Amniotic epithelial cell (primary cell): ENCODE measurements at regions not wholly inside any gene's neighbourhood (a gene's known extent, or its start where the extent isn't known, plus 50 kb on each side); places are given as distances from the start of the nearest gene placed in this dataset.

ENCODE experiments used
- DNase-seq: peaks from one replicate; pipeline ENCODE4 v3.0.0-alpha.2; 2010; ENCODE audit warnings: low read depth

- no peak for DNase-seq
Measured at GRCh38 chr20:51095633-51096521, 73.0 kb upstream of the KCNG1 start.

GRCh38 chr20:51094221-51094620, 71.3 kb upstream of the KCNG1 start:
- DNase-seq, result no peak

- peak; percentile 6 for DNase-seq
Measured at GRCh38 chr20:51093240-51093763, 70.4 kb upstream of the KCNG1 start.

- DNase-seq, result peak; percentile 35
Measured at GRCh38 chr20:51092338-51092737, 69.4 kb upstream of the KCNG1 start.

- peak; percentile 46 for DNase-seq
Measured at GRCh38 chr20:51091406-51092195, 68.7 kb upstream of the KCNG1 start.

GRCh38 chr20:51089840-51090239, 66.9 kb upstream of the KCNG1 start:
- no peak for DNase-seq

GRCh38 chr20:51089272-51089781, 66.4 kb upstream of the KCNG1 start:
- no peak for DNase-seq

GRCh38 chr20:51087266-51087665, 64.4 kb upstream of the KCNG1 start:
- DNase-seq, result no peak

- DNase-seq, result no peak
Measured at GRCh38 chr20:51085769-51086168, 62.9 kb upstream of the KCNG1 start.

GRCh38 chr20:51084593-51085377, 61.9 kb upstream of the KCNG1 start:
- DNase-seq, result no peak

- no peak for DNase-seq
Measured at GRCh38 chr20:51083447-51083846, 60.5 kb upstream of the KCNG1 start.

GRCh38 chr20:51082988-51083387, 60.1 kb upstream of the KCNG1 start:
- no peak for DNase-seq

GRCh38 chr20:51080516-51080915, 57.6 kb upstream of the KCNG1 start:
- no peak for DNase-seq

GRCh38 chr20:51079488-51079887, 56.6 kb upstream of the KCNG1 start:
- DNase-seq, result no peak

GRCh38 chr20:51077686-51078060, 54.8 kb upstream of the KCNG1 start:
- no peak for DNase-seq

GRCh38 chr20:51076786-51077685, 54.1 kb upstream of the KCNG1 start:
- no peak for DNase-seq

GRCh38 chr20:51074062-51074461, 51.2 kb upstream of the KCNG1 start:
- no peak for DNase-seq
